WTC11 (cell line): ENCODE measurements at regions not wholly inside any gene's neighbourhood (a gene's known extent, or its start where the extent isn't known, plus 50 kb on each side); places are given as distances from the start of the nearest gene placed in this dataset.

Experiments
- ATAC-seq: fragments of 200-7000 bp; cut with Tn5 transposase; 2 replicates; pipeline ENCODE4 v1.10.0; 2021; ENCODE audit warnings: mild to moderate bottlenecking, moderate library complexity
- CTCF ChIA-PET: fragments of 300-600 bp; sonication (Branson Sonifier 250); formaldehyde crosslinking; loops from one replicate; lab custom pipeline; 2021; ENCODE audit warnings: antibody characterized with exemption; lab: Charles Lee
- POLR2A ChIA-PET: fragments of 350-600 bp; sonication (Branson Sonifier 250); formaldehyde crosslinking; loops from one replicate; lab custom pipeline; 2021; ENCODE audit warnings: antibody characterized with exemption; lab: Charles Lee
- DNase-seq: peaks from one replicate; pipeline ENCODE4 v3.0.0; 2021; ENCODE audit warnings: low spot score
- H3K27ac Mint-ChIP-seq: 2 replicates; pipeline ENCODE4 v1.8.0; 2021; ENCODE audit warnings: mixed read lengths
- H3K27me3 Mint-ChIP-seq: 2 replicates; pipeline ENCODE4 v1.8.0; 2021; ENCODE audit warnings: low read depth, mild to moderate bottlenecking, moderate library complexity, mixed read lengths
- H3K36me3 Mint-ChIP-seq: 2 replicates; pipeline ENCODE4 v1.8.0; 2021; ENCODE audit warnings: mixed read lengths
- H3K4me1 Mint-ChIP-seq: 2 replicates; pipeline ENCODE4 v1.8.0; 2022; ENCODE audit warnings: mixed read lengths
- H3K4me3 Mint-ChIP-seq: 2 replicates; pipeline ENCODE4 v1.8.0; 2021; ENCODE audit warnings: mild to moderate bottlenecking, moderate library complexity, mixed read lengths
- H3K9me3 Mint-ChIP-seq: 2 replicates; pipeline ENCODE4 v1.8.0; 2021; ENCODE audit warnings: mixed read lengths
- AFF4 ChIP-seq: sonication (generic); formaldehyde crosslinking; IDR thresholded peaks from 2 replicates; pipeline ENCODE4 v1.8.1; 2023; ENCODE audit warnings: mild to moderate bottlenecking, missing genetic modification reagents, borderline replicate concordance
- ATF3 ChIP-seq: sonication (generic); formaldehyde crosslinking; conservative IDR thresholded peaks from 2 replicates; pipeline ENCODE4 v1.8.1; 2022; ENCODE audit warnings: mild to moderate bottlenecking, missing genetic modification reagents
- CBFB ChIP-seq: sonication (generic); formaldehyde crosslinking; IDR thresholded peaks from 2 replicates; pipeline ENCODE4 v1.8.1; 2022; ENCODE audit warnings: mild to moderate bottlenecking, low read depth, missing genetic modification reagents
- CREB1 ChIP-seq: sonication (generic); formaldehyde crosslinking; IDR thresholded peaks from 2 replicates; pipeline ENCODE4 v1.8.0; 2023; ENCODE audit warnings: mild to moderate bottlenecking, missing genetic modification reagents
- CREM ChIP-seq: sonication (generic); formaldehyde crosslinking; IDR thresholded peaks from 2 replicates; pipeline ENCODE4 v1.8.1; 2022; ENCODE audit warnings: mild to moderate bottlenecking, missing genetic modification reagents, moderate library complexity
- FOXK1 ChIP-seq: sonication (generic); formaldehyde crosslinking; IDR thresholded peaks from 2 replicates; pipeline ENCODE4 v1.8.0; 2022; ENCODE audit warnings: mild to moderate bottlenecking, moderate library complexity, missing genetic modification reagents
- HMGA2 ChIP-seq: fragments of 250-450 bp; sonication (Bioruptor Pico); IDR thresholded peaks from 2 replicates; pipeline ENCODE4 v1.4.0; 2021; ENCODE audit warnings: mild to moderate bottlenecking, moderate library complexity
- JAZF1 ChIP-seq: fragments of 250-450 bp; sonication (Bioruptor Pico); IDR thresholded peaks from 2 replicates; pipeline ENCODE4 v1.9.0; 2021; ENCODE audit warnings: moderate library complexity, mild to moderate bottlenecking, inconsistent platforms
- JUN ChIP-seq: sonication (generic); formaldehyde crosslinking; IDR thresholded peaks from 2 replicates; pipeline ENCODE4 v1.8.0; 2023; ENCODE audit warnings: mild to moderate bottlenecking, missing genetic modification reagents
- MAX ChIP-seq: sonication (generic); formaldehyde crosslinking; IDR thresholded peaks from 2 replicates; pipeline ENCODE4 v1.8.0; 2022; ENCODE audit warnings: mild to moderate bottlenecking, missing genetic modification reagents
- MYBL2 ChIP-seq: sonication (generic); formaldehyde crosslinking; IDR thresholded peaks from 2 replicates; pipeline ENCODE4 v1.8.1; 2023; ENCODE audit warnings: mild to moderate bottlenecking, moderate library complexity, missing genetic modification reagents
- NR2C2 ChIP-seq: sonication (generic); formaldehyde crosslinking; IDR thresholded peaks from 2 replicates; pipeline ENCODE4 v1.8.0; 2022; ENCODE audit warnings: mild to moderate bottlenecking, missing genetic modification reagents
- PRDM15 ChIP-seq: sonication (generic); formaldehyde crosslinking; IDR thresholded peaks from 2 replicates; pipeline ENCODE4 v1.8.0; 2022; ENCODE audit warnings: missing genetic modification reagents
- SMAD3 ChIP-seq: sonication (generic); formaldehyde crosslinking; IDR thresholded peaks from 2 replicates; pipeline ENCODE4 v1.8.0; 2022; ENCODE audit warnings: missing genetic modification reagents, mild to moderate bottlenecking, borderline replicate concordance
- SMAD4 ChIP-seq: sonication (generic); formaldehyde crosslinking; IDR thresholded peaks from 2 replicates; pipeline ENCODE4 v1.8.0; 2022; ENCODE audit warnings: mild to moderate bottlenecking, missing genetic modification reagents
- TEAD4 ChIP-seq: sonication (generic); formaldehyde crosslinking; IDR thresholded peaks from 2 replicates; pipeline ENCODE4 v1.8.0; 2022; ENCODE audit warnings: mild to moderate bottlenecking, missing genetic modification reagents
- TP53 ChIP-seq: sonication (generic); formaldehyde crosslinking; IDR thresholded peaks from 2 replicates; pipeline ENCODE4 v1.8.1; 2023; ENCODE audit warnings: mild to moderate bottlenecking, missing genetic modification reagents
- ZBTB43 ChIP-seq: sonication (generic); formaldehyde crosslinking; IDR thresholded peaks from 2 replicates; pipeline ENCODE4 v1.8.1; 2023; ENCODE audit warnings: mild to moderate bottlenecking, missing genetic modification reagents
- ZNF281 ChIP-seq: sonication (generic); formaldehyde crosslinking; IDR thresholded peaks from 2 replicates; pipeline ENCODE4 v1.8.0; 2023; ENCODE audit warnings: mild to moderate bottlenecking, missing genetic modification reagents
- ZNF416 ChIP-seq: fragments of 250-450 bp; sonication (Bioruptor Pico); IDR thresholded peaks from 2 replicates; pipeline ENCODE4 v1.9.0; 2021; ENCODE audit warnings: mild to moderate bottlenecking, inconsistent platforms
- ZNF512 ChIP-seq: sonication (generic); formaldehyde crosslinking; IDR thresholded peaks from 2 replicates; pipeline ENCODE4 v1.8.1; 2022; ENCODE audit warnings: missing genetic modification reagents, borderline replicate concordance
- ZSCAN18 ChIP-seq: fragments of 250-450 bp; sonication (Bioruptor Pico); IDR thresholded peaks from 2 replicates; pipeline ENCODE4 v2.1.2; 2022; ENCODE audit warnings: mild to moderate bottlenecking, moderate library complexity

GRCh38 chr9:88191456-88191855 is 53.2 kb upstream of the SPATA31C2 start:
- CTCF ChIA-PET, result no interaction called here
- peaks cover 10% of the 10 kb centered on the region for H3K4me1 Mint-ChIP-seq
- no peaks in the 10 kb centered on the region for H3K9me3 Mint-ChIP-seq
- no peak for TF ChIP-seq HMGA2 (CRISPR knock-in tag)
- TF ChIP-seq PRDM15 (CRISPR knock-in tag), result no peak
- TF ChIP-seq NR2C2 (CRISPR knock-in tag), result no peak
- no peak for TF ChIP-seq SMAD3 (CRISPR knock-in tag)
- TF ChIP-seq TEAD4 (CRISPR knock-in tag), result no peak
- no peak for TF ChIP-seq TP53 (CRISPR knock-in tag)
- no peak for TF ChIP-seq ZSCAN18 (CRISPR knock-in tag)
- no peak for TF ChIP-seq JUN
- no peak for TF ChIP-seq JAZF1 (CRISPR knock-in tag)
- TF ChIP-seq MAX (CRISPR knock-in tag), result no peak
- TF ChIP-seq CREM, result no peak
- no peak for TF ChIP-seq MYBL2
- TF ChIP-seq CREB1, result no peak
- no peak for TF ChIP-seq ATF3 (CRISPR knock-in tag)
- no peak for TF ChIP-seq FOXK1 (CRISPR knock-in tag)
- TF ChIP-seq, all 79 proteins: peak for 0
- DNase-seq, result no peak
- POLR2A ChIA-PET, result no interaction called here
- Mint-ChIP-seq H3K4me3 (no peak overlapping the region), H3K36me3 (no peaks in the 10 kb centered on the region), H3K27ac (no peak overlapping the region), H3K27me3 (peaks cover 4% of the 10 kb centered on the region)
- ATAC-seq, result no peak

- H3K27me3 Mint-ChIP-seq, result peaks cover 6% of the 10 kb centered on the region
- no peaks in the 10 kb centered on the region for H3K9me3 Mint-ChIP-seq
- H3K36me3 Mint-ChIP-seq, result no peaks in the 10 kb centered on the region
- ChIA-PET POLR2A (no interaction called here), CTCF (interaction anchor here (1.5 kb wide), 1 partner anchor 389 kb away, joined by 3 read pairs; no protein-coding TSS in a partner anchor)
- H3K27ac Mint-ChIP-seq, result no peak overlapping the region
- ATAC-seq (no peak), DNase-seq (no peak)
- no peak overlapping the region for H3K4me3 Mint-ChIP-seq
- H3K4me1 Mint-ChIP-seq, result no peaks in the 10 kb centered on the region
- TF ChIP-seq ZNF512 (no peak), ZBTB43 (CRISPR knock-in tag) (no peak), ZNF281 (no peak), AFF4 (CRISPR knock-in tag) (no peak), CBFB (no peak), MYBL2 (no peak), SMAD4 (CRISPR knock-in tag) (no peak), ZNF416 (no peak)
These were observed 51.1 kb upstream of the SPATA31C2 start for GRCh38 chr9:88189371-88189770.
